ENCODE measurements at regions not wholly inside any gene's neighbourhood (a gene's known extent, or its start where the extent isn't known, plus 50 kb on each side); places are given as distances from the start of the nearest gene placed in this dataset.

DNA sequence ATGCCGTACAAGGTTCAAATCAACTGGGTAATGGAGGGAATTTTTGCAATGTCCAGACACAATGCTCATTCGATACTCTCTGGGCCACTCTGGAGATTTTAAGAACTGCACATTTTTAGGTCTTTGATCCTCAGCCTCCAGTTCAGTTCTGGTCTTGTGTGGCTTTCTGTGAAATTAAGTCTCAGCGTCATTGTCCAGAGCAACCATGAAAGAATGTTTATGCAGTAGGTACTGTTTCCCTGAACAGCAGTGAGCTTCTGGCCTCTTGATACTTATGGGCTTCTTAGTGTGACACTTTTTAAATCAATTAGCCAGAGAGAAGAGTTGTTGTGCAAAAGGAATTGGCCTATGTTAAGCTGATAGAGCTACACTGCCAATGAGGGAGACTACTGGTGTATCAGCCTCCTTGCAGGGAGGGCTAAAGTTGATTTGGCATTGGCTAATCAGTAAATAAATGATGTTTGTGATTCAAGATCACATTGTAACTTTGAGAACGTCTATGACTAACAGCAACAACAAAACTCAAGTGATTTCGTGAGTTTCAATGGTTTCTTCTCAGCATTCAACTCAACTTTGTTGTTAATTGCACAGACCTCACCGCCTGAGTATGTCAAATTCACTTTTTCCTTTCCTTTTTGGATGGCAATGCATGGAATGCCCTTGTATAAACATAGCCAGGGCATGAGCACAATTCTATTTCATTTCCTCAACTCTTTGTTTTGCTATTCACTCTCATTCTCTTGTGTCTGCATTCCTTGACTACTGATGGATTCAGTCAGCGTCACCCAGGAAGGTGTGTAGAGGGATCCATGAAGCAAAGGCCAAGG lies 85.1 kb downstream of the GJA1 start:
- 64 to 80% (median 71%) methylated on average over 7 of the region's 7 CpGs for WGBS, 5 donors
- Histone ChIP-seq H3K4me1 (peaks cover 0 to 19% (median 0%) of the 10 kb centered on the region in 4 donors), H3K4me3 (no peak overlapping the region), H3K36me3 (no peaks in the 10 kb centered on the region), H3K27ac (peak overlapping the region in 1 of 5 donors; percentile 57), H3K27me3 (no peaks in the 10 kb centered on the region), H3K9me3 (no peaks in the 10 kb centered on the region)
- peak in 1 of 2 donors; percentile 22 for DNase-seq
- intact Hi-C loops (cut with DNase I; ENCODE audit: low total_unique reads), result no loop called here
- TF ChIP-seq POLR2AphosphoS5 (IDR thresholded peaks at IDR 0.05) (peak in 1 of 3 donors; percentile 9), EP300 (IDR thresholded peaks at IDR 0.05) (no peak)

DNA sequence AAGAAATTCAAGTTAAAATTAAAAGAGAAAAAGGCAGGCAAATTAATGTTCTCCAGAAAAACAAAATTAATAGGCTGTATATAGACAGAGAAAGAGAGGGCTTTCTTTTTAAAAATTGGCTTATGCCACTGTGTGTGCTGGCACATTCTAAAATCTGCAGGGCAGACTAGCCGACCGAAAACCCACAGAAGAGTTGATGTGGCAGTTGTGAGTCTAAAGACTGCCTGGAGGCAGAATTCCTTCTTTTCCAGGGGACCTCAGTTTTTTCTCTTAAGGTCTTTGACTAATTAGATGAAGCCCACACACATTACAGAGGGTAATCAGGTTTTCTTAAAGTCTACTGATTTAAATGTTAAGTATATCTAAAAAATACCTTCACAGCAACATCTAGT lies 85.7 kb downstream of the GJA1 start:
- Histone ChIP-seq H3K9me3 (no peaks in the 10 kb centered on the region), H3K4me1 (peaks cover 0 to 19% (median 0%) of the 10 kb centered on the region in 4 donors), H3K27me3 (no peaks in the 10 kb centered on the region), H3K27ac (peak overlapping the region in 2 of 5 donors; percentile 57 to 60), H3K4me3 (no peak overlapping the region), H3K36me3 (no peaks in the 10 kb centered on the region)
- intact Hi-C loops (cut with DNase I; ENCODE audit: low total_unique reads), result no loop called here
- 83 to 95% (median 90%) methylated on average over 2 of the region's 2 CpGs for WGBS, 5 donors
- DNase-seq, result no peak
- TF ChIP-seq EP300 (IDR thresholded peaks at IDR 0.05) (no peak), POLR2AphosphoS5 (IDR thresholded peaks at IDR 0.05) (no peak), POLR2A (IDR thresholded peaks at IDR 0.05) (no peak)
- TF ChIP-seq, protein P1, sequence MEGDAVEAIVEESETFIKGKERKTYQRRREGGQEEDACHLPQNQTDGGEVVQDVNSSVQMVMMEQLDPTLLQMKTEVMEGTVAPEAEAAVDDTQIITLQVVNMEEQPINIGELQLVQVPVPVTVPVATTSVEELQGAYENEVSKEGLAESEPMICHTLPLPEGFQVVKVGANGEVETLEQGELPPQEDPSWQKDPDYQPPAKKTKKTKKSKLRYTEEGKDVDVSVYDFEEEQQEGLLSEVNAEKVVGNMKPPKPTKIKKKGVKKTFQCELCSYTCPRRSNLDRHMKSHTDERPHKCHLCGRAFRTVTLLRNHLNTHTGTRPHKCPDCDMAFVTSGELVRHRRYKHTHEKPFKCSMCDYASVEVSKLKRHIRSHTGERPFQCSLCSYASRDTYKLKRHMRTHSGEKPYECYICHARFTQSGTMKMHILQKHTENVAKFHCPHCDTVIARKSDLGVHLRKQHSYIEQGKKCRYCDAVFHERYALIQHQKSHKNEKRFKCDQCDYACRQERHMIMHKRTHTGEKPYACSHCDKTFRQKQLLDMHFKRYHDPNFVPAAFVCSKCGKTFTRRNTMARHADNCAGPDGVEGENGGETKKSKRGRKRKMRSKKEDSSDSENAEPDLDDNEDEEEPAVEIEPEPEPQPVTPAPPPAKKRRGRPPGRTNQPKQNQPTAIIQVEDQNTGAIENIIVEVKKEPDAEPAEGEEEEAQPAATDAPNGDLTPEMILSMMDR (IDR thresholded peaks at IDR 0.05), result no peak

DNA sequence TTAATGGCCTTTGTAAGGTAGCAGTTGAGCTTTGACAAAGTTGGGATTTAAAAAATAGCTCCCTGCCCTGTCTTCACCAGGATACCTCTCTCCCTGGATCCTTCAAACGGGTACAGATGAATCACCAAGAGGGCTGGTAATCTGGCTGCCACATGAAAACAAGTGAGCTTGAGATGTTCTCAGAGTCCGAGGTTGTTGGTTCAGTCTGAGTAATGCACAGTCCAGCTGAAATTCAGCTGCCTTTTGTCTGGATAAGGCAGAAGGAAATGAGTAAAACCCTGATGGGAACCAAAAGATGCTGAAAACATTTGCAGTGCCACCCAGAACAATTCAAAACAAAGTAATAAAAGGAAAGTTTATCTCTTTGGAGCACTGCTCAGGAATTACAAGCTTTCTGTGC lies 86.8 kb downstream of the GJA1 start:
- intact Hi-C loops (cut with DNase I; ENCODE audit: low total_unique reads), result no loop called here
- DNase-seq, result no peak
- TF ChIP-seq EP300 (IDR thresholded peaks at IDR 0.05) (no peak), POLR2AphosphoS5 (IDR thresholded peaks at IDR 0.05) (peak in 1 of 3 donors; percentile 54), POLR2A (IDR thresholded peaks at IDR 0.05) (no peak)
- TF ChIP-seq, protein P1 (IDR thresholded peaks at IDR 0.05), result no peak

DNA sequence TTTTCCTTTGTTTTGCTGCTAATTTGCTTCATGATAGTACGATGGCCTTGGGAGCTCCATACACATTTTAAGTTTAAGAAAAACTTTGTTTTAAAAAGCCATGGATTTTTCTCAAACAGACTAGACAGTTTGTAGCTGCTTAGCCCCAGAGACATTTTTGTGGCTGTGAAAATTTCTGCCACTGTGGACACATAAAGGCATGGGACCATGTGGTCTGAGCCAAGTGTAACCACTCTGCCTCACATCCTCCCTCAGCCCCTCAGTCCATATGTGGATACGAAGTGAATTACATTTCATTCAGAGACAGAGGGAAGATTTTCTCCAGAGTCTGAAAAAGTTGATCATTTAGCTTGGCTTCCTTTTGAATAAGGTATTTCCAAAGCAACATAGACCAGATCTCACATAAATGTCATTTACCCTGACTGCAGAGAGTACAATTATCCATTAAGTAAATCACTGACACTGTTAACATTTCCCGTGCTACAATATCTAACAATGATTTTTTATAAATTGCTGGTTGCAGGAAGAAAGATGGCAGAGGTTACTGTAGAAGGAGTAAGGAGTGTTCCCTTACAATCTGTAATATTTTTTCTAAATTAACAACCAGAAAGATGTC lies 87.4 kb downstream of the GJA1 start:
- intact Hi-C loops (cut with DNase I; ENCODE audit: low total_unique reads), result no loop called here
- Histone ChIP-seq H3K27me3 (no peaks in the 10 kb centered on the region), H3K4me3 (no peak overlapping the region), H3K9me3 (no peaks in the 10 kb centered on the region), H3K27ac (peak overlapping the region in 4 of 5 donors; percentile 16 to 60 (median 58)), H3K36me3 (no peaks in the 10 kb centered on the region), H3K4me1 (peaks cover 0 to 19% (median 0%) of the 10 kb centered on the region in 4 donors)
- WGBS, 5 donors, result 60 to 83% (median 81%) methylated on average over 3 of the region's 3 CpGs
- TF ChIP-seq, protein P1 (IDR thresholded peaks at IDR 0.05), result no peak
- no peak for TF ChIP-seq EP300 (IDR thresholded peaks at IDR 0.05)
- TF ChIP-seq POLR2AphosphoS5 (IDR thresholded peaks at IDR 0.05), result no peak
- no peak for TF ChIP-seq POLR2A (IDR thresholded peaks at IDR 0.05)
- DNase-seq, result no peak

More for the DNA sequence above, 86.8 kb downstream of the GJA1 start:
- peak overlapping the region in 4 of 5 donors; percentile 16 to 60 (median 58) for H3K27ac ChIP-seq
- H3K27me3 ChIP-seq, result no peaks in the 10 kb centered on the region
- H3K4me3 ChIP-seq, result no peak overlapping the region
- 16 to 31% (median 26%) methylated on average over 2 of the region's 2 CpGs for WGBS, 5 donors
- peaks cover 0 to 19% (median 0%) of the 10 kb centered on the region in 4 donors for H3K4me1 ChIP-seq
- no peaks in the 10 kb centered on the region for H3K36me3 ChIP-seq
- H3K9me3 ChIP-seq, result no peaks in the 10 kb centered on the region

Data from stomach (tissue), 8 donors.